Spinal cord (tissue), 9 donors: ENCODE measurements at regions not wholly inside any gene's neighbourhood (a gene's known extent, or its start where the extent isn't known, plus 50 kb on each side); places are given as distances from the start of the nearest gene placed in this dataset.
"Not testable (repeated sequence)": the region's sequence is repeated elsewhere in the genome, so short reads cannot be mapped to it uniquely, and the experiment has no call there.

Experiments
- DNase-seq, 6 donors: peaks; one replicate each; pipeline versions ENCODE4 v3.0.0 to v3.0.0-alpha.2; 2013 to 2015; ENCODE audit warnings: low spot score in 6 of 6, low read depth in 4 of 6
- H3K27ac ChIP-seq: one replicate; pipeline ENCODE4 v1.5.1; 2013; ENCODE audit warnings: low read depth, low read length, control low read depth
- H3K27me3 ChIP-seq: one replicate; pipeline ENCODE4 v1.6.1; 2013; ENCODE audit warnings: low read length; ENCODE audit not compliant: control insufficient read depth, insufficient read depth
- H3K36me3 ChIP-seq: one replicate; pipeline ENCODE4 v1.6.1; 2013; ENCODE audit warnings: low read length; ENCODE audit not compliant: control insufficient read depth, insufficient read depth
- H3K4me1 ChIP-seq: one replicate; pipeline ENCODE4 v1.6.1; 2013; ENCODE audit warnings: low read length; ENCODE audit not compliant: control insufficient read depth, insufficient read depth
- H3K4me3 ChIP-seq: one replicate; pipeline ENCODE4 v1.5.1; 2013; ENCODE audit warnings: low read depth, low read length, control low read depth
- H3K9me3 ChIP-seq: one replicate; pipeline ENCODE4 v1.6.1; 2013; ENCODE audit warnings: low read length; ENCODE audit not compliant: control insufficient read depth, insufficient read depth
- WGBS: methylation state at CpG from one replicate; pipeline ENCODE4 v1.1.5; 2013; ENCODE audit warnings: missing lambda C conversion rate; ENCODE audit not compliant: insufficient coverage; 5-methylcytosine and 5-hydroxymethylcytosine counted together
- donor health status: healthy.

DNA sequence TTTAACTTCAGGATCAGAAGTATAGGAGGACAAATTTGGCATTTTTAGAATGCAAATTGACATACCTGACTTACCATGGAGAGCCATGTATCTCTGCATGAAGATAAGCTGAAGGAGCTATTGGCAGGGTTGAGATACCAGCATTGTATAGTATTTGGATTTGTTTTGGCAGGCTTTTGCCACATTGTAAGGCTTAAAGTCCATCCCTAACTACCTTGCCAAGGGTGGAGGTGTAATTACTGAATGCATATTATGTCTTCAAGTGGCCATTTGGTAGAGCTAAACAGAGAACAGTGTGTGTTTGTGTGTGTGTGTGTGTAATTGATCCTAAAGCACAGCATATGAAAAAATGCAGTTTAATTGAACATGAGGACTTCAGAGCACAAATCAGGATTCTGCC, 324.7 kb downstream of the FAM170A start:
- no peak overlapping the region for H3K4me3 ChIP-seq
- no peaks in the 10 kb centered on the region for H3K36me3 ChIP-seq
- H3K4me1 ChIP-seq = no peaks in the 10 kb centered on the region
- H3K27me3 ChIP-seq = no peaks in the 10 kb centered on the region
- no peak for DNase-seq
- no peak overlapping the region for H3K27ac ChIP-seq
- no peaks in the 10 kb centered on the region for H3K9me3 ChIP-seq

DNA sequence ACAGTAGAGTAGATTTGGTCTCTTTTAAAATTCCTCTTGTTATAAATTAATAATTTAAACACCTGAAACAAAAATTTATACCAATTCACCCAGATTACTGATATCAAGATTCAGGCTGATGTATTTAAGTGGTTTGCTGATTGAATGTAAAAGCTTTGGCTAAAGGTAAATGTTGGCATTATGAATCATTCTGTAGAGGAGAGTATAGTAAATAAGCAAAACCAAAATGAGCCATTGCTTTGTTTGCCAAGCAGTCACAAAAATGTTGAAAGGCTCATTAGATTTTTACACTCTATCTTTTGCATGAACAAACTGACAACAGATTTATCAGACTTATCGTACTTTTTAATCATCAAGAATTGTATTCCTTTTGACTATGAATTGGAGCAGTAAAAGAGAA, 332.6 kb downstream of the FAM170A start:
- Histone ChIP-seq H3K36me3 (no peaks in the 10 kb centered on the region), H3K27ac (no peak overlapping the region), H3K27me3 (no peaks in the 10 kb centered on the region), H3K9me3 (no peaks in the 10 kb centered on the region), H3K4me1 (no peaks in the 10 kb centered on the region), H3K4me3 (no peak overlapping the region)
- no CpG with 5 or more reads among the region's 1 CpG for WGBS
- DNase-seq = no peak

GRCh38 chr5:119966028-119966427, 336.7 kb downstream of the FAM170A start:
- H3K9me3 ChIP-seq = peaks cover 3% of the 10 kb centered on the region
- WGBS = 52% methylated on average over 2 of the region's 3 CpGs

DNA sequence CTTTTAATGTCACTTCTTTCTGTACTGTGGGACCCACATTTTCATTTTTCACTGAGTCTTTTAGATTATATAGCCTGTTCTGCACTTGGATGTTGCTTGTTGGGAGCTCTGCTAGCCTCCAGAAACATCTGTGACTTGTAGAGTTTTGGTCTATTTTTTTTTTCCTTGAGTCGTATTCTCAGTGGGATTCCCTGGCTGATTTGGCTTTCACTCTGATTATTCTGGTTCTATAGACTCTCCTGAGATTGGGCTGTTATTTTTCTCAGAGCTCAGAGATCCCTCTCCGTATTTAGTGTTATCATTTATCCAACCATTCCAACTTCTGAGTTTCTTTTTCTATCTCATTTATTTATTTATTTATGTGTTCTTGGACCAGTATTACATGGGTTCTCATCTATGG, 339.3 kb downstream of the FAM170A start:
- WGBS = no CpG with 5 or more reads among the region's 2 CpGs
- Histone ChIP-seq H3K4me3 (no peak overlapping the region), H3K27ac (no peak overlapping the region), H3K27me3 (no peaks in the 10 kb centered on the region), H3K4me1 (no peaks in the 10 kb centered on the region), H3K9me3 (peaks cover 3% of the 10 kb centered on the region), H3K36me3 (no peaks in the 10 kb centered on the region)
- no peak for DNase-seq

More at GRCh38 chr5:119966028-119966427, 336.7 kb downstream of the FAM170A start:
- H3K27ac ChIP-seq = no peak overlapping the region
- no peaks in the 10 kb centered on the region for H3K36me3 ChIP-seq
- H3K4me3 ChIP-seq = no peak overlapping the region
- no peaks in the 10 kb centered on the region for H3K27me3 ChIP-seq
- H3K4me1 ChIP-seq = no peaks in the 10 kb centered on the region
- peak in 1 of 6 donors; percentile 11 for DNase-seq

DNA sequence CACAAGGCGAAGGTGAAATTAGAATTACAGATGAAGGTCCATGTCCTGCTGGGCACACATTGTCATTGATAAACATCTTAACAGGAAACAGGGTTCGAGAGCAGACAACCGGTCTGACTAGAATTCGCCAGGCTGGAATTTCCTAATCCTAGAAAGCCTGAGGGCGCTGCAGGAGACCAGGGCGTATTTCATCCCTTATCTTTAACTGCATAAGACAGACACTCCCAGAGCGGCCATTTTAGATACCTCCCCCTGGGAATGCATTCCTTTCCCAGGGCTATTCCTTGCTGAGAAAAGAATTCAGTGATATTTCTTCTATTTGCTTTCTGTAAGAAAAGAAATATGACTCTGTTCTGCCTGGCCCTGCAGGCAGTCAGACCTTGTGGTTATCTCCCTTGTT, 357.7 kb downstream of the FAM170A start:
- H3K4me3 ChIP-seq, H3K27me3 ChIP-seq, DNase-seq, H3K36me3 ChIP-seq, H3K27ac ChIP-seq, H3K4me1 ChIP-seq, H3K9me3 ChIP-seq: not testable (repeated sequence)
- 100% methylated on average over 4 of the region's 7 CpGs for WGBS

DNA sequence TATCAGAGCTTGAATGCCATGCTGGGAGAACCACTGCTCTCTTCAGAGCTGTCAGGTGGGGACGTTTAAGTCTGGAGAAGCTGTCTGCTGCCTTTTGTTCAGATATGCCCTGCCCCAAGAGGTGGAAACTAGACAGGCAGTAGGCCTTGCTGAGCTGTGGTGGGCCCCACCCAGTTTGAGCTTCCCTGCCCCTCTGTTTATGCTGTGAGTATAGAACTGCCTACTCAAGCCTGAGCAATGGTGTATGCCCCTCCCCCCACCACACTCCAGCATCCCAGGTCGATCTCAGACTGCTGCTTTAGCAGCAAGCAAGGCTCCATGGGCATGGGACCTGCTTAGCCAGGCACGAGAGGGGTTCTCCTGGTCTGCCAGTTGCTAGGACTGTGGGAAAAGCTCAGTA, 362.3 kb downstream of the FAM170A start:
- Histone ChIP-seq H3K4me3 (no peak overlapping the region), H3K36me3 (no peaks in the 10 kb centered on the region), H3K4me1 (no peaks in the 10 kb centered on the region), H3K27ac (no peak overlapping the region), H3K27me3 (no peaks in the 10 kb centered on the region), H3K9me3 (no peaks in the 10 kb centered on the region)
- WGBS = 73% methylated on average over 3 of the region's 3 CpGs
- no peak for DNase-seq

DNA sequence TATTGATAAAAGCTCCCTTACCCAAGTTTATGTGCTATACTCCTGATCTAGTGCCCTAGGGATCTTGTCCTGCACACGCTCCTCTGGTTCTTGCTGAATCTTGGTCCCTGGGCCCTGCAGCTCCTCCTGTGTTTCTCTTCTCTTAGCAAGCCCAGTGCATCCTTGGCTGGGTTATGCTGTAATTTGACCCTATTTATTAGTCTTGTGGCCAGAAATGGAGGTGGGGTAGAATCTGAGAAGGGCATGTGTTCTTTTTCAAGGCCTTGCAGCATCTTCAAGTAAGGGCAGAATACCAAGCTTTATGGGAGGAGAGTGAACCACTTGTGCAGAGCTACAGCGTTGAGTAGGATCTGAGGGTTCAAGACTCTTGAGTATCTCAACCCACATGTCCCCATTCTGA, 366.8 kb downstream of the FAM170A start:
- no peaks in the 10 kb centered on the region for H3K27me3 ChIP-seq
- no peaks in the 10 kb centered on the region for H3K36me3 ChIP-seq
- H3K9me3 ChIP-seq = peaks cover 2% of the 10 kb centered on the region
- WGBS = 80% methylated on average over 2 of the region's 2 CpGs
- H3K4me3 ChIP-seq = no peak overlapping the region
- H3K27ac ChIP-seq = no peak overlapping the region
- no peaks in the 10 kb centered on the region for H3K4me1 ChIP-seq
- no peak for DNase-seq

- Histone ChIP-seq H3K36me3 (no peaks in the 10 kb centered on the region), H3K4me3 (no peak overlapping the region), H3K27me3 (no peaks in the 10 kb centered on the region), H3K27ac (no peak overlapping the region), H3K9me3 (no peaks in the 10 kb centered on the region), H3K4me1 (no peaks in the 10 kb centered on the region)
- peak in 1 of 6 donors; percentile 18 for DNase-seq
- 41% methylated on average over 2 of the region's 4 CpGs for WGBS
Observed at GRCh38 chr5:120007598-120007997, 378.2 kb downstream of the FAM170A start.

GRCh38 chr5:120012431-120012830, 383.1 kb downstream of the FAM170A start:
- no peaks in the 10 kb centered on the region for H3K4me1 ChIP-seq
- H3K9me3 ChIP-seq = no peaks in the 10 kb centered on the region
- no peaks in the 10 kb centered on the region for H3K27me3 ChIP-seq
- H3K4me3 ChIP-seq = no peak overlapping the region
- WGBS = no CpG with 5 or more reads among the region's 1 CpG
- DNase-seq = no peak
- H3K36me3 ChIP-seq = no peaks in the 10 kb centered on the region
- no peak overlapping the region for H3K27ac ChIP-seq

DNA sequence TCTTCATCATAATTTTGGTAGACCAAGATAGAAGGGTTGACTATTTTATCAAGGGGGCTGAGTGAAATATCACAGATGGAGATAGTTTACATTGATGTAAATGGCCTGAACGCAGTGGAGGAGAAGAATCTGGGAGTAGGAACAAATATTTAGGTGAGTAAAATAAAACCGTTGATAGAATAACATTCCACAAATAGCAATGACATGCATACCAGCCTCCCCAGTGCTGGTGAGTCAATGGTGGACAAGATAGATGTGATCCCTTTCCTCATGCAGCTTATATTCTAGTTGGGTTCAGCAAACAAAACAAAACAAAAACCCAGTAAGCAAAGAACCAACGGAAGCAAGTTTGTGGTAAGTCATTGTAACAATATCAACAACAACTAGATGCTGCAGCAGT, 385.2 kb downstream of the FAM170A start:
- WGBS = no CpG with 5 or more reads among the region's 3 CpGs
- H3K4me1 ChIP-seq = no peaks in the 10 kb centered on the region
- H3K9me3 ChIP-seq = no peaks in the 10 kb centered on the region
- no peaks in the 10 kb centered on the region for H3K27me3 ChIP-seq
- no peak overlapping the region for H3K4me3 ChIP-seq
- H3K36me3 ChIP-seq = no peaks in the 10 kb centered on the region
- H3K27ac ChIP-seq = no peak overlapping the region
- DNase-seq = no peak
